HepG2 (cell line): ENCODE measurements at regions not wholly inside any gene's neighbourhood (a gene's known extent, or its start where the extent isn't known, plus 50 kb on each side); places are given as distances from the start of the nearest gene placed in this dataset.

Experiments used
- NFIC ChIP-seq: IDR thresholded peaks from 2 replicates; pipeline ENCODE4 v1.6.1; 2012; ENCODE audit warnings: mild to moderate bottlenecking, low read length, inconsistent platforms
- SP140L ChIP-seq: sonication (generic); formaldehyde crosslinking; IDR thresholded peaks from 2 replicates; pipeline ENCODE4 v1.4.0; 2020; ENCODE audit warnings: missing genetic modification reagents, borderline replicate concordance
- USF2 ChIP-seq, 2 experiments: sonication (generic) in 1 of 2; formaldehyde crosslinking in 1 of 2; IDR thresholded peaks; 2 replicates each; pipeline versions ENCODE4 v1.5.1 to v1.6.1; 2011 to 2020; ENCODE audit warnings: borderline replicate concordance in 1 of 2, low read depth in 1 of 2, low read length in 1 of 2, mild to moderate bottlenecking in 1 of 2, missing genetic modification reagents in 1 of 2, moderate library complexity in 1 of 2

- TF ChIP-seq SP140L (CRISPR knock-in tag): no peak
- TF ChIP-seq USF2 (IDR thresholded peaks at IDR 0.05; ENCODE audit: low read depth, low read length): no peak
- no peak for TF ChIP-seq USF2 (CRISPR knock-in tag; IDR thresholded peaks at IDR 0.05; ENCODE audit: borderline replicate concordance)
- no peak for TF ChIP-seq NFIC
These were observed 1586.8 kb upstream of the ACVR2A start for GRCh38 chr2:146258071-146258470.
